ENCODE measurements at regions not wholly inside any gene's neighbourhood (a gene's known extent, or its start where the extent isn't known, plus 50 kb on each side); places are given as distances from the start of the nearest gene placed in this dataset.

DNA sequence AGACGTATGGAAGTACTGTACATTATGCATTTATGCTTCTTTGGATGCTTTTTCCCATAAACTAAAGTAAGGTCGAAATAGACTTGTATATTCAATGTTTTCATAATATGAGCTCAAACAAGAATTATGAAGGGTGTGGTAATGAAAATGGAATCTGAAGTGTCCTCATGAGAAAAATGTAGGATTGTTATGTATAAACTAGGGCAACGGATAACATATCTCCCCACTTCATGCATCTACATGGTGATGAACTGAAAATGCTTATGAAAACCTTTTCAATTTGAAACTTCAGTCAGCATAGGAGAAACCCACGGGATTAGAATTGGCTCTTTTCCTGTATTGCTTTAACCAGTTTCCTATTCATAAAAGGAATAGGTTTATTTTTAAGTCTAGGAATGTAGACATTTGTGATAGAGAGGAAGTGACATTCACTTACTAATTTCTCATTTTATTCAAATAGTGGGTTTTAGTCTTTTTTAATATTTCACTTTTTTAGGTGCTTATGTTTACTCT is 608.2 kb upstream of the GCFC2 start:
- DNase-seq (ENCODE audit: low read depth): no peak

DNA sequence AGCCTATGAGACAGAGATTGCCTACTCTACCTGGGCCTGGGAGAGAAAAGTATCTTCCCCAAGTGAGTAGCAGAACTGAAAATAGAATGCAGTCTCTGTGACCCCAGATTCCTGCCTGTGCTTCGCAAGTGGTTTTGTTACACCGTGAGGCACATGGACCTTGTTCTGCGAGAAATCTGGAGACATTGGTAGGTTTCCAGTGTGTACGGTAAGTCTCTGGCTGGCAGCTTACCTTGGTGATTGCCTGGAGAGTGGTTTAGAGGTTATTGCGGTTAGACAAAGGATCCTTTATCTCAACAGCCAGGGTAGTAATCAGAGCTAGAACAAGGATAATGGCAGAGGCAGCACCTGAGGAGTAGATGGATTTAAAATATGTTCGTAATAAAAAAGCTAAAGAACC is 606.0 kb upstream of the GCFC2 start:
- no peak for DNase-seq (ENCODE audit: low read depth)

DNA sequence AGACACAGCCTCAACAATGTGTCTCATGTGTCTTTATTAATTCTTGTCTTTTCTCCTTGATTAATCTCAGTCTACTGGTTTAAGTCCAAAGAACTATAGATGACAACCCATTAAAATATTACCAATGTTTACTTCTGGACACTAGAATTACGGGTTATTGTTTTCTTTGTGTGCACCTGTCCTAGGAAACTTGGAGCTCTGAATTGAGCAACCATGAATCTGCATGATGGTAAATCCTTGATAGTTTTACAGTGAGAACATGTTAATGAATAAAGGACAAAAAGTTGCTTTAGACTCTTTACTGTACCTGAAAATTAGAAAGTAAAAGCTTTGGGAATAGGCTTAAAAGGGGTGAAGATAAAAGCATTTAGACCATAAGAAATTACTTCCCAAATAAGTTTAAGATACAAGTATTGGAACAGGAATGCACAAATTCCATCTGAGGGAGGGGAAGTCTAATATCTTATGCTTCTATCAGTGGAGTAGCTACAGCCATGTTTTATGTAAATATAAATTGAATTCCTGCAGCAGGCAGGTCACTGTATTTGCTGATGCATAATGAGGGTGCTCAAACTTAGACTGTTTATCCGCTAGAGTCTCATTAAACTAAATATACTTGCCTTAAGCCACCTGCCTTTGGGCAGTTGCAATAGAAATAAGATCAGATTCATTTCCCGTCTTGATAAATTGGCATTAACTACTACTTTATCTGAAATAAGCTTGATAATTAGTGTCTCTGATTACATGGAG is 603.7 kb upstream of the GCFC2 start:
- no peak for DNase-seq (ENCODE audit: low read depth)

DNA sequence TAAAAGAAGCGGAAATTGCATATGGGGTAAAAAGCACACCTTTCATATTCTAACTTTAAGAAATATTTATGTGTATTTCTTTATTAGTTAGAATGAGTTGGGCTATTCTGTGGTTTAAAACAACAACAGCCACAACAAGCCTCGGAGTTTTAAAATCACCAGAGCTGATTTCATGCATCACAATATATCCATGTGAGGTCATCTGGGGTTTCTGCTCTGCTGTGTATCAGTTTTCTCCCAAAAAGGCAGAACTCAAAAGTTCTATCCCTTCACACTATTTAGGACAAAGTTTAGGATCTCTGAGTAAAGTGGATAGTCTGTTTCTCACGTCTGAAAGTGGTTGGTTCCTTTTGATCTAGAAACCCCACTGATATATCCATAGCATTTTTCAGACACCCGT is 601.5 kb upstream of the GCFC2 start:
- no peak for DNase-seq (ENCODE audit: low read depth)

DNA sequence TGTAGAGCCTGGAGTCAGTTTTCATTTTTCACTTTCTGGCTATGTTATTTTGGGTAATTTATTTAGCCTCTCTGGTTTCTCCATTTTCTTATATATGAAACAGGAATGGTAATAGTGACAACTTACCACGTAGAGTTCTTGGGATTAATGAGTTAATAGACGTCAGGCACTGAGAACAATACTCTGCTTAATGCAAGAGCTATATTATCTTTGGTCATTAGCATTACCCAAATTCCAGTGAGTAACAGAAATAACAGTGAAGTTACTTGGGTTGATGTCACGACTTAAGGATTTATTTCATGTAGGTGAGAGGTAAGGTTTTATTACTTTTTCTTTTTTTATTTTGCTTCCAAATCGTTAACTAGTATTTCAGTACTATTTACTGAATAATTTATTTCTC is 601.0 kb upstream of the GCFC2 start:
- DNase-seq (ENCODE audit: low read depth): no peak

DNA sequence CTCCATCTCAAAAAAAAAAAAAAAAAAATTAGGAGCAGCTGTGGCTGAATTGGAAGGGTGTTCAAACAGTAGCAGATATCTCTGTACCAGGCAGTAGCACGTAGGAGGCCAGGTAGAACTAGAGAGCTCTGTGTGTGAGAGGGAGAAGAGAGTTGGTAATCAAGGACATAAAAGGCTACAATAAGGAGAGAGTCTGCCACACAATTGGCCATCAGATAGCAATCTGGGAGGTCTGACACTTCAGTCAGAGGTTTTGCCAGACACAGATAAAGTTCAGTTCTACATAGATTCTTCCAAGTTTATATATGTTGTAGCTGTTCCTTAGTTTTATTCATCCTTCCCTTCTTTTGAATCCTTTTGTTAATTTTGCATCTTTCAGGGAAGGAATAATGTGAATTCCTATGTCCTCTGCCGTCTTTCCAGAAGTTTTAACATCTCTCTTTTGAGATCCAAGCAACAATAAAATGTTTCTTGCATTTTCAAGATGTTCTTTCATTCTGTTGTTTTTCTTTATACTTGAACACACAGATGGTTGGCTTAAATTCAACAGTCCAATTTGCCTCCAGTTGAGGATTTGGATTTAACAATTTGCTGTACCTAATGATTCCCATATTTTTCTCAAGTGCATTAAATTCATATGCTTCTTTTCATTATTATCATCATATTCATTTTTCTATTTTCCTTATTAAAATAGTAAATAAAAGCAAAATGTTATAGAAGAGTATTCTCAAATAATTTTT is 600.3 kb upstream of the GCFC2 start:
- DNase-seq (ENCODE audit: low read depth): no peak

DNA sequence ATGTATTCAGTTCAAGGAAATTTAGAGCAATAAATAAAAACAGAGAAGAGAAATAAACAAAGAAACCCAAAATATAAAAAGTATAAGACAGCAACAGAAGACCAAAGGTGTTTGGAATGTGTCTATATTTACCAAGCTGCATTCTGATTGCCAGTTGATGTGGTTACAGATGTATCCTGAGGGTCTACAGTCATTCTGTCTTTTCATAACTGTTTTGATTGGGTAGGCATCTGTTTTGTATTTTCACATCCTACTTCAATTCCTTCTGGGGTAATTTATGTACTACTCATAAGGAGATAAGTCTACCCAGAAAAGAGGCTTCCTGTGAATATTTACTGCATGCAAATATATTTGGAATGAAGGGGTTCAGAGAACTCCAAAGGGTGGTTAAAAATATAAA is 596.8 kb upstream of the GCFC2 start:
- no peak for DNase-seq (ENCODE audit: low read depth)

DNA sequence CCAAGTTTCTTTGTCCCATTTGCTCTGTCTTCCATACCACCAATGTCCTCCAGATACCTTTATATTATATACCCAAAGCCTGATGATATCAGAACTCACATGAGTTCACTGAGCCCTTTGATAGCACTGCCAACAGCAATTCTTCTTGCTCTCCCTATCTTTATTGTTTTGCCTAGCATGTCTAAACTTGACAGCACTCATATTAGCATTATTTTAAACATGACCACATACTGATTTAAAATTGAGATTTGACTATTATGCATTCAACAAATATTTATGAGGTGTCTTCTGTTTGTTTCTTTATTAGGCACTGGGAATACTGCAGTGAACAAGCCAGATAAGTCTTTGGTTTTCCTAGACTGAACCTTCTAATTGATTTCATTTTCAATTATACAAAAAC is 587.3 kb upstream of the GCFC2 start:
- no peak for DNase-seq (ENCODE audit: low read depth)

DNA sequence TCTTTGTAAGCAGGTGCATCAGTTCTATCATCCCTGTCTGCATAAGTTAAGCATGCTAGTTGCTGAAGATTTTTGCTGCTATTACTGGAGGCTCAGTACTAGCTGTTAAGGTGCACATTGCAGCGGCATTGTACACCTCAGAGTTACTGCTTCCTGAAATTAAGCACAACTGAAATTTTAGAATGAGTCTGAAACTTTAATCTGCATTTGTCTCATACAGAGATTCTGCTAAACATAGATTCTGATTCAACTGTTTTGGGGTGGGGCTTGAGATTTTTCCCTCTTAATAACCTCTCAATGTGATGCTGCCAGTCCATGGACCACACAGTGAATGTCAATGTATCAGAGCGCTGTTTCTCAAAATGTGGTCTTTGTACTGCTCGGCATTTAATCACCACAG is 585.7 kb upstream of the GCFC2 start:
- no peak for DNase-seq (ENCODE audit: low read depth)

DNA sequence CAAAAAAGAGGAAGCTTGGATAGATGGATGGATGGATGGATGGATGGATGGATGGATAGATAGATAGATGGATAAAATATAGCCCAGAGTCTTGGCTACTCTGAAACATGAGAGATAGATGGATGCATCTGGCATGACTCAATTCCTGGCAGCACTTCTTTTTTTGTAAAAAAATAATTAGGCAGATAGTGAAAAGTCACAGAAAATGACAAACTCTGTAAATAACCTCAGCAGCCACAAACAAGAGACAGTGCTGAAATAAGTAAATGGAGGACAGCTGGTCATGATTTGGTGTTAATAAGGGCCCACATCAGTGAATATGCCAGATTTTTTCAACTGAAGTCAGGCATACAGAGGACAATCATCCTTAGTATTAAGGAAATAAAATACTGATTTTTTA is 585.0 kb upstream of the GCFC2 start:
- no peak for DNase-seq (ENCODE audit: low read depth)

DNA sequence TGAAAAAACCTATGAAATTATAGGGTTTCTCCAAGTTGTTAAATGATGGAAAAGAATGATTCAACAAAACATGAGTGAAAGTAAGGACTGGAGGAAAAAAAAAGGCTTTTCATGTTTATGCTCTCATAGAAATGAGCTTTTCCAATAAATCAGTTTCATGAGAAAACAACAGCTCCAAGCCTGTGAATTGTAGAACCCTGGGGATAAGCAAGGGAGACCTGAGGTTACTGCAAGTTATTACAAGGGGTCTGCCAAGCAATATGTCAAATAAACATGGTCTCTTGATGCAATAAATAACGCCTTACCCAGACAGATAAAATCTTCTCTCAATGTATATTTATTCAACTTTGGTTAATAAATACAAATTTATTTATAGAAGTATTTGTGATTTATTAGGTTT is 577.9 kb upstream of the GCFC2 start:
- DNase-seq (ENCODE audit: low read depth): no peak

DNA sequence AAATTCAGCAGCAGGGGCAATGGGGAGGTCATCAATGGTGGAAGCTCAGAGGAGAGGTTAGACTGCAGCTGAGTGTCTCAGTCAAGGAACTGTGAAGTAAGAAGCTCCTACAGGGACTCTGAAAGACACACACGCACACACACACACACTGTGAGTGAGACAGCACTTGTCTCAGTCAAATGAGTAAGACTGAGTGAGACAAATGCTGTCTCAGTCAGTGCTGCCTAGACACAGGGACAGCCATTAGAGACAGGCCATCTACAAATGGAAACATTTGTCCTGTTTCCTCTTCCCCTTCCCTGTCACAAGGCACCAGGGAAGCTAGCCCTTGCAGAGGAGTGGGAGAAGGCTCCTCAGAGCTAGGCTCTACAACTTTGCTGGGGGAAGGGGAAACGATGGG is 577.4 kb upstream of the GCFC2 start:
- no peak for DNase-seq (ENCODE audit: low read depth)

DNA sequence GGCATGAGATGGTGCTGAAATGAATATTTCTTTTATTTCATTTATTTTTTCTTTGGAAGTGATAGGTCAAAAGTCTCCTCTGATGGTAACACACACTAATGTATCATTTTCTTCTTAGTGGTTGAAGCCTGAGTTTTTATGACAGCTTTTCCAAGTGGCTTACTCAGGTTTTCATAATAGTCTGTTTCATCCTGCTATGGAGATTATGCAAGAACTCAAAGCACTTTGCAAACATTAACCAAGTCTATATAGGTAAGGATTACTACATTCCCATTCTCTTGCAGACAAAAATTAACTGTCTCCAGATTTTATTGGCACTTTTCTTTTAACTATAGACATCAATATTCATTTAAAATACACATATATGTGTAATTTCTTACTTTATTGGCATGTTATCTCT is 572.6 kb upstream of the GCFC2 start:
- no peak for DNase-seq (ENCODE audit: low read depth)

DNA sequence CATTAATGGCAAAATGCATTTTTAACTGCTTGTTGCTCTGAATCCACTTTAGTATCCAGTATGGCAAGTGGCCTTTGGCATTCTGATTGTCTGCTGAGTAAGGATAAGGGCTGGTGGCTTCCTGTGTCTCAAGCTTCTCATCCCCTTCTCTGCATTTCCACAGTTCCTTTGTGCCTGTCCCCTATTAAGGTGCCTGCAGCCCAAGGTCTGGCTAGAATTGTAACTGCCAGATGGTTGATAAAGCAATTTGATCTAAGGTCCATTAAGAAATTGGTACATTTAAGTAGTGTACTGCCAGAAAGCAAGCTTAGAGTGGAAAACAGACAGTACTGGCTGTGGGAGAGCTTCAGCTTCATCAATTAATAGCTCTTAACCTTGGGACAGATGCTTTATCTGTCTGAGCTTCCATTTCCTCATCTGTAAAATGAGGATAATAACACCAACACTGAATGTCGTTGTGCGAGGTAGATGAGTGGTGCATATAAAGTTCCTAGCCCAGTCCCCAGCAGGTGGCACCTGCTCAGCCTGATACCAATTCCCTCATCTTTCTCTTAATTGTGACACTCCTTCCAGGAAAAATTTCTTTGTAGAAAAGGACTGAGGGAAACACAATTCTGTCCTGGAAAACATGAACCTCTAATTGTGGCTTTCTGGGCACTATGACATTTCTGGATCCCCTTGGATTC is 570.6 kb upstream of the GCFC2 start:
- no peak for DNase-seq (ENCODE audit: low read depth)

DNA sequence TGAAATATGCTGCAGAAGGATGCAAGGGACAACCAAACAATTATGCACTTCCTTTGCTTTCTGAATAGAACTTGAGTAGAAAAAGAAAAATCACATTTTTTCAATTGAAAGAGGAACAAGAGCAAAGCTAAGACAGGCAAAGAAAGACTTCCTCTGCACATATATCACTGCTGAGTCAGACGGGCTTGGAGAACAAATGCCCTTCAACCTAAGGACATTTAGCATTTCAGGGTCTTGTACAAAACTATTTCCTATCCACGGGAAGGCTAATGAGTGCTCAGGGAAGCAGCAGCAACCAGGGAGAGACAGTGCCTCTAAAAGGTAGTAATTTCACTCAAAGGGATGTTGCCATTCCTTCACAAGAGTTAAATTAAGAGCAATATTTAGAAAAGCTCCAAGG is 570.0 kb upstream of the GCFC2 start:
- no peak for DNase-seq (ENCODE audit: low read depth)

DNA sequence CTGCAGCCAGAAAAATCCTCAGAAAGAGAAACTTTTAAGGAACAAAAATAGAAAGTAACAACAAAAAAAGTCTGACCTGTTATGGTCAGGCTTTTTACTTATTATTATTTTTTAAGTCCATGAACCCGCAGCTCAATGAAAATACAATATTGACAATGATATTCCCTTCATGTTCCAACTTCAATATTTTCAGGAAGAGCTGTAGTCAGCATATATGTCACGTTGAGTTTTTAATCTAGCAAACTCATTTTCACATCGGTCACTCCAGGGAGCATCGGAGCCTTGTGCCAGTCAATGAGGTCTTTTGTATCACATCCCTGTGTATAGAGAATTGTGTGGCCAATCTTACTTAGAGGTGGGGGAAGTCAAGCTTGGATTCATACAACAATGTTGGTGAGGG is 568.4 kb upstream of the GCFC2 start:
- no peak for DNase-seq (ENCODE audit: low read depth)

DNA sequence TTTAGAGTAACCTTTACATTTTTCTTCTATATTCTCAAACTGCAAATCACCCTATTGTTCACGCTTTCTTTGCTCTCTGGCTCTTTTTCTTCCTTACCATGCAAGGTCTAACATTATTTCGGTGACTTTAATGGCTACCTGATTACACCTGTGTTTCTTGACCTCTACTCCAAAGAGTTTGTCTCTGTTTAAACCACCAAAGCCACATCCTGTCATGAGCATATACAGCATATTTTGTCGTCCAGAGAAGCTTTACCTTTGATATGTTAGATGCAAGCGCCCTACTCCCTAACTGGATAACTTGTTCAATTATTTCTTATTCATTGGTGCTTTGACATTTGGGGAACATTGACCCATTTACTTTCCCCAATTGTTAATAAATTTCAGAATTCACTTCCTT is 565.1 kb upstream of the GCFC2 start:
- DNase-seq (ENCODE audit: low read depth): no peak

DNA sequence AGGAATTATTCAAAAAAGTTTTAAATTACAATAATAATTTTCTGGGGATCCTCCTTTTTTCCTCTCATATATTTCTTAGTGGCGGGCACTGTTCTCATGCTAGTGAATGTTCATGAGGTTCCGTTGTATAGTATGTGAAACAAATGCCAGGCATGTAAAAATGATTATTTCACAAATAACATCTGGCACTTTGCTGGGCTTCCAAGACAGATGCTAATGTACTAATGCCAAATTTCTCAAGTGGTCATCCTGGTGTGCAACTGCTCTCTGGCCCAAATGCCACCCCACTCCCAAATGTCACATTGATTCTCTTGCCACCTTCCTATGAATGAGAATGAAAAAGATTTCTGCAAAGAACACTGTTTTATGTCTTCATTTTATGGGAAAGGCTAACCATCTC is 564.0 kb upstream of the GCFC2 start:
- DNase-seq (ENCODE audit: low read depth): no peak

DNA sequence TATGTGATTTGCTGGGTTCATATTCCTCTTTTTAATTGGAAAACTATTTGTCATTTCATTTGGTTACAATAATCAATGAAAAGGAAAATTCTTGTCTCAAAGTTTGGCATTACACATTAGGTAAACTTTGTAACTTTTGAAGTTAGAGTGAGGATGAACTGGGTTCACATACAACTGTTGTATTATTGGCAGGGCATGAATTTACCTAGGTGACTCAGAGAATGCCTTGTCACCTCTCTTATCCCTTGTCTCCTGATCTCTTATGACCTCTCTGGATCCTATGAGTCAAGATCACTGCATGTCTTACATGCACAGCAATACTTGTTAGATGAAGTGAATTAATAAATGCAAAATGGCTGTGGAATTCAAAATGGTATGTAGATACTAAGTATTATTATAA is 563.4 kb upstream of the GCFC2 start:
- DNase-seq (ENCODE audit: low read depth): no peak

DNA sequence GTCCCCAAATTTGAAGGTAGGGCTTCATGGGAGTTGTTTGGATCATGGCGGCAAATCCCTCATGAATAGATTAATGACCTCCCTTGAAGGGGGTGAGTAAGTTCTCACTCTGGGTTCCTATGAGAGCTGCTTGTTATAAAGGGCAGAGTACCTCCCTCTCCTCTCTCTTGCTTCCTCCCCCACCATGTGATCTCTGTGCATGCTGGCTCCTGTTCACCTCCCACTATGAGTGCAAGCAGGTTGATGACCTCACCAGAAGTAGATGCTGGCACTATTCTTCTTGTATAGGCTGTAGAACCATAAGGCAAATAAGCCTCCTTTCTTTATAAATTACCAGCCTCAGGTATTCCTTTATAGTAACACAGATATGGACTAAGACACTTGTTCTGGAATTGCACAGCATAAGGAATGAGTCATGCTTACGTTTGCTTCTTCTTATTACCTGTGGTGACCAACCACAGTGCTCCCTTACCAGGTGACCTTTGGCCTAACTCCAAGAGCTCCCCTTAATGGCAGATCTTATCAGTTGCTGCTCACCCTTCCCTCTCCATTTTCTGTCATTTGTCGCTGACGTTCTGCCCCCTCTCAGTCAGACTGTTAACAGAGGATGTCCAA is 559.5 kb upstream of the GCFC2 start:
- no peak for DNase-seq (ENCODE audit: low read depth)

DNA sequence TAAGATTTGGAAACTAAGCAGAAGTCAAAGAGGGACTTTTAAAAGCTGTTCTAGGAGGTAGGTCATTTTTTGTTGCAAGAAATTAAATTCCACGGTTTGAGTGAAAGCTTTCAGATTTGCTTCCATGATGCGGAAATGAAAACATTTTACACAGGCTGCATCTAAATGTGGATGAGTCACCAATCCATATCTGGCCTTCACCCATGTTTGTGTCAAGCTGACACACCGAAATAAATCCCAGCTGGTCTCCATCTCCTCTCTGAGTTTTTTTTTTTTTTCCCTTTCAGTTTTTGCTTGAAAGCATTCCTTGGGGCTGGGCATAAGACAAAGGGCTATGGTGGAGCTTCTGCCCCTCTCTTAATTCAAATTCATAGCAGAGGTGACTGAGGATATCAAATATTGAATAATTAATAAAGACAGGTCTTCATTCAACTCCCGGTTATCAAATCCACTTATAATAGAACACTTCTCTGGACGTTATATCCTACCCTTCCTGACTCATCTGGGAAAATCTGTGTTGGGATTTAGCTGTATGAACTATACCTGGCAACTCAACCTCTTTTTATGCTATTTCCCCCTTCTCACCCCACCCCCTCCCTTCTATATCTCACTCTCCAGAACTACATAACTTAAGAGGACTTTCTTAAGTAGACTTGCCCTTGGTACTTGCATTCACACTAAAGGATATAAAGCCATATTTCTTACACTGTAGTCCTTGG is 558.3 kb upstream of the GCFC2 start:
- peak; percentile 42 for DNase-seq (ENCODE audit: low read depth)

DNA sequence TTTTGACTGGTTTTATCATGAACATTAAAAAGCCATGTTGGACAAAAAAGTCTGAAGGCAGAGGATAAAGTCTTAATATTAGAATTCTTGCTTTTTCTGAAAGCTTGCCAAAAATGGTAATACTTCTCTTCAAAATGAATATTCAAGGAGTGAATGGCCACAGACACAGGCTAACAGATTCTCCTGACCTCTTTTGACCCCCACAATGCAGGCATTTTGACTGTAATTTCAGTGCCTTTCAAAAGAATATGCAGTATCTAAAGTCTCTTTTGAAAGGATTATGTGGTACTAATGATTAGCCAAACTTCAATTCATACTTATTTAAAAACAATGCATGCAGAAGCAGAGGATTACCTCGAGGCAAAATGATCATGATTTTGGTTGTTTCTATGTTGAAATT is 557.8 kb upstream of the GCFC2 start:
- DNase-seq (ENCODE audit: low read depth): no peak

Data from fibroblast of the conjunctiva (primary cell).